CD14-positive monocyte (primary cell): ENCODE measurements at regions not wholly inside any gene's neighbourhood (a gene's known extent, or its start where the extent isn't known, plus 50 kb on each side); places are given as distances from the start of the nearest gene placed in this dataset.

Experiments
- DNase-seq, 3 donors: peaks; one replicate each; pipeline ENCODE4 v3.0.0-alpha.2; 2011 to 2022
- H2AFZ ChIP-seq: 2 replicates; pipeline ENCODE4 v1.6.0; 2012; ENCODE audit warnings: mild to moderate bottlenecking, low read depth, low read length, inconsistent platforms; ENCODE audit not compliant: insufficient read depth, poor library complexity, severe bottlenecking
- H3K27ac ChIP-seq, 2 donors: 1 replicate in 1 of 2; 2 replicates in 1 of 2; pipeline ENCODE4 v1.5.1; 2012 to 2013; ENCODE audit warnings: low read length in 2 of 2, control low read depth in 1 of 2, inconsistent platforms in 1 of 2, low read depth in 1 of 2, mild to moderate bottlenecking in 1 of 2
- H3K27me3 ChIP-seq, 2 donors: one replicate each; pipeline versions ENCODE4 v1.6.0 to v1.6.1; 2011 to 2013; ENCODE audit warnings: low read length in 2 of 2; ENCODE audit not compliant: control insufficient read depth in 2 of 2, insufficient read depth in 2 of 2
- H3K36me3 ChIP-seq, 2 donors: replicated peaks in 1 of 2; 1 replicate in 1 of 2; 2 replicates in 1 of 2; pipeline versions ENCODE4 v1.5.1 to v1.6.1; 2012 to 2013; ENCODE audit warnings: low read length in 2 of 2, control low read depth in 1 of 2, inconsistent platforms in 1 of 2, mild to moderate bottlenecking in 1 of 2; ENCODE audit not compliant: insufficient read depth in 2 of 2, control insufficient read depth in 1 of 2
- H3K4me1 ChIP-seq, 2 donors: 1 replicate in 1 of 2; 2 replicates in 1 of 2; pipeline versions ENCODE4 v1.5.1 to v1.6.1; 2012 to 2013; ENCODE audit warnings: low read length in 2 of 2, control low read depth in 1 of 2, inconsistent platforms in 1 of 2, mild to moderate bottlenecking in 1 of 2, moderate library complexity in 1 of 2; ENCODE audit not compliant: insufficient read depth in 2 of 2, control insufficient read depth in 1 of 2
- H3K4me2 ChIP-seq: replicated peaks from 2 replicates; pipeline ENCODE3; 2012; ENCODE audit warnings: low read length, moderate library complexity, mild to moderate bottlenecking; ENCODE audit not compliant: poor library complexity, severe bottlenecking; ENCODE audit errors: extremely low read depth
- H3K4me3 ChIP-seq, 3 experiments: fragments of 200-600 bp in 1 of 3; sonication (generic) in 1 of 3; replicated peaks in 1 of 3; 1 replicate in 2 of 3; 2 replicates in 1 of 3; pipeline ENCODE4 v1.5.1; 2011 to 2013; ENCODE audit warnings: low read length in 3 of 3, mild to moderate bottlenecking in 3 of 3, control low read depth in 2 of 3, low read depth in 2 of 3, inconsistent platforms in 1 of 3, moderate library complexity in 1 of 3
- H3K79me2 ChIP-seq: 2 replicates; pipeline ENCODE4 v1.6.0; 2012; ENCODE audit warnings: mild to moderate bottlenecking, control low read depth, inconsistent platforms, low read length, moderate library complexity; ENCODE audit not compliant: insufficient read depth
- H3K9ac ChIP-seq: 2 replicates; pipeline ENCODE4 v1.6.0; 2017; ENCODE audit warnings: low read length, mild to moderate bottlenecking; ENCODE audit not compliant: insufficient read depth, poor library complexity, severe bottlenecking
- H3K9me3 ChIP-seq, 2 donors: replicated peaks in 1 of 2; 1 replicate in 1 of 2; 2 replicates in 1 of 2; pipeline versions ENCODE4 v1.5.1 to v1.6.1; 2012 to 2013; ENCODE audit warnings: low read length in 2 of 2, control low read depth in 1 of 2; ENCODE audit not compliant: control insufficient read depth in 1 of 2, insufficient read depth in 1 of 2
- H4K20me1 ChIP-seq: 2 replicates; pipeline ENCODE4 v1.6.0; 2012; ENCODE audit warnings: mild to moderate bottlenecking, low read length, control low read depth, moderate library complexity; ENCODE audit not compliant: insufficient read depth
- H3K27ac Mint-ChIP-seq, 7 donors: one replicate each; pipeline ENCODE4 v1.8.0; 2020; ENCODE audit warnings: mild to moderate bottlenecking in 7 of 7, mixed read lengths in 7 of 7, moderate library complexity in 6 of 7, inconsistent platforms in 2 of 7
- H3K27me3 Mint-ChIP-seq, 3 donors: one replicate each; pipeline ENCODE4 v1.8.0; 2021 to 2022; ENCODE audit warnings: low read depth in 3 of 3, mild to moderate bottlenecking in 3 of 3, mixed read lengths in 3 of 3, moderate library complexity in 3 of 3, inconsistent platforms in 1 of 3
- H3K36me3 Mint-ChIP-seq, 2 donors: one replicate each; pipeline ENCODE4 v1.8.0; 2020; ENCODE audit warnings: mixed read lengths in 2 of 2, inconsistent platforms in 1 of 2, mild to moderate bottlenecking in 1 of 2
- H3K4me1 Mint-ChIP-seq: one replicate; pipeline ENCODE4 v1.8.0; 2020; ENCODE audit warnings: mild to moderate bottlenecking, mixed read lengths
- H3K4me3 Mint-ChIP-seq, 2 donors: one replicate each; pipeline ENCODE4 v1.8.0; 2020; ENCODE audit warnings: mild to moderate bottlenecking in 2 of 2, mixed read lengths in 2 of 2, moderate library complexity in 1 of 2
- H3K9me3 Mint-ChIP-seq, 7 donors: one replicate each; pipeline ENCODE4 v1.8.0; 2020 to 2022; ENCODE audit warnings: mixed read lengths in 7 of 7, mild to moderate bottlenecking in 6 of 7, moderate library complexity in 6 of 7, inconsistent platforms in 2 of 7
- CTCF ChIP-seq: fragments of 200-600 bp; IDR thresholded peaks from one replicate; pipeline ENCODE4 v1.8.0; 2022; ENCODE audit warnings: antibody characterized with exemption, mild to moderate bottlenecking
- WGBS: methylation state at CpG from one replicate; pipeline ENCODE4 v1.1.5; 2013; ENCODE audit warnings: missing lambda C conversion rate; ENCODE audit not compliant: insufficient coverage; 5-methylcytosine and 5-hydroxymethylcytosine counted together
- intact Hi-C, 2 donors: fragments of 100-400 bp; cut with micrococcal nuclease; formaldehyde crosslinking; loops; one replicate each; pipeline versions ENCODE4 v1.15.0 to v1.15.1; 2023

- 94% methylated on average over 3 of the region's 5 CpGs for WGBS
- Histone ChIP-seq H3K27me3 (no peaks in the 10 kb centered on the region), H3K9ac (no peak overlapping the region), H3K79me2 (no peaks in the 10 kb centered on the region), H3K4me2 (no peak overlapping the region), H3K36me3 (no peaks in the 10 kb centered on the region), H2AFZ (no peak overlapping the region), H3K4me1 (no peaks in the 10 kb centered on the region), H3K27ac (no peak overlapping the region), H4K20me1 (no peaks in the 10 kb centered on the region), H3K9me3 (no peaks in the 10 kb centered on the region), H3K4me3 (no peak overlapping the region)
- H3K27ac Mint-ChIP-seq: no peak overlapping the region
- peaks cover 0 to 5% (median 0%) of the 10 kb centered on the region in 7 donors for H3K9me3 Mint-ChIP-seq
- peaks cover 2 to 8% (median 3%) of the 10 kb centered on the region in 3 donors for H3K27me3 Mint-ChIP-seq
- intact Hi-C loops: no loop called here
- peaks cover 5% of the 10 kb centered on the region for H3K4me1 Mint-ChIP-seq
- no peak for DNase-seq
- H3K4me3 Mint-ChIP-seq: no peak overlapping the region
- H3K36me3 Mint-ChIP-seq: no peaks in the 10 kb centered on the region
- no peak for TF ChIP-seq CTCF
Measured at GRCh38 chr2:21361957-21362486, 238.3 kb downstream of the TDRD15 start.

DNA sequence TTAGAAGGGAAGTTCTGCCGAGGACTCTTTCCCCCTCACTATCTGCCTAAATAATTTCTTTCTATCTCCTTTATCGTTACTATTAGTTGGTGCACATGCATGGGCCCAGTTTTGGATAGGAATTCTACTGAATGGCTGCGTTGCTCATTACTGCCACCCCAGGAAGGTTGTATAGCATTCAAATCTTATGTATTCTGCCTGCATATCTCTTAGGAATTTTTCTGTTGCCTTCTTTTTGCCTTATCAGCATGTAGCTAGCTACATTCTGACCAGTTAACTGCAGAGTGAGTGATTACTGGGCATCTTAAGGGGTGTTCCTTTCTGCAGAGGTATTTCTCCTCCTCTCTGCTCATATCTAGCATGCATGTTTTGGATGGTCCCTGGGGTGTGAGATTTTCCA is 239.6 kb downstream of the TDRD15 start:
- Mint-ChIP-seq H3K27me3 (peaks cover 2 to 7% (median 4%) of the 10 kb centered on the region in 3 donors), H3K4me3 (no peak overlapping the region), H3K36me3 (no peaks in the 10 kb centered on the region), H3K27ac (no peak overlapping the region), H3K4me1 (peaks cover 5% of the 10 kb centered on the region), H3K9me3 (peaks cover 0 to 5% (median 0%) of the 10 kb centered on the region in 7 donors)
- H3K79me2 ChIP-seq: no peaks in the 10 kb centered on the region
- no peak overlapping the region for H3K4me3 ChIP-seq
- H3K27me3 ChIP-seq: no peaks in the 10 kb centered on the region
- no peak overlapping the region for H3K27ac ChIP-seq
- intact Hi-C loops: no loop called here
- no peaks in the 10 kb centered on the region for H3K36me3 ChIP-seq
- H3K4me1 ChIP-seq: no peaks in the 10 kb centered on the region
- H3K9ac ChIP-seq: no peak overlapping the region
- WGBS: 100% methylated on average over 2 of the region's 3 CpGs
- no peak overlapping the region for H3K4me2 ChIP-seq
- H4K20me1 ChIP-seq: no peaks in the 10 kb centered on the region
- no peak for TF ChIP-seq CTCF
- H2AFZ ChIP-seq: no peak overlapping the region
- DNase-seq: no peak
- H3K9me3 ChIP-seq: no peaks in the 10 kb centered on the region
